ENCODE measurements at regions not wholly inside any gene's neighbourhood (a gene's known extent, or its start where the extent isn't known, plus 50 kb on each side); places are given as distances from the start of the nearest gene placed in this dataset.

DNA sequence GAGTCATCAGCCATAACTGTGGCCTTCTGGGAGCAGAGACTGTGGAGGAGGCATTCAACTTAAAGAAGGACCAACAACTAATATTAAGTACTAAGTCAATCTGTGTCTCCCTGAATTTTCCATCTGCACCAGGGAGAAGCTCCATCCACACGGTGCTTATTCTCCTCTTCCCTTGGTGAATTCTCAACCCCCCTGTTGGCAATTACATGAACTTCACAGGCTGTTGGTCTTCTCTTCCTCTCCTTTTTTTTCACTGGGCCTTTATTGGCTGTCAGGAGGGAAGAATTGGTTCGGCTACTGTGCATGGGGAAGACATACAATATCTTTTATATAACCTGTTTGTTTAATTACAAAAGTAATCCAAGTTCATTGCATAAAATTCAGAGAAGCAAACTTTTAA lies 152.8 kb upstream of the IRX6 start:
- POLR2A ChIA-PET: no interaction called here
- Histone ChIP-seq H2AFZ (ENCODE audit: low read depth, low read length) (no peak overlapping the region), H3K79me2 (ENCODE audit: control insufficient read depth, insufficient read depth, low read length) (no peaks in the 10 kb centered on the region), H3K4me3 (replicated peaks in 1 of 3; ENCODE audit: insufficient read depth in 1 of 3, low read depth in 1 of 3, low read length in 3 of 3) (no peak overlapping the region), H3K4me2 (ENCODE audit: insufficient read depth, low read length) (no peak overlapping the region), H3K9me1 (replicated peaks; ENCODE audit: control insufficient read depth, extremely low read depth, insufficient read depth, low read length) (no peaks in the 10 kb centered on the region), H3K27ac (ENCODE audit: insufficient read depth, low read depth, low read length) (no peak overlapping the region), H3K9ac (replicated peaks; ENCODE audit: extremely low read depth, insufficient read depth, low read length) (no peak overlapping the region), H3K27me3 (ENCODE audit: control insufficient read depth in 2 of 2, insufficient read depth in 2 of 2, low read length in 2 of 2) (no peaks in the 10 kb centered on the region), H4K20me1 (replicated peaks; ENCODE audit: control insufficient read depth, extremely low read depth, insufficient read depth, low read length) (no peaks in the 10 kb centered on the region), H3K4me1 (ENCODE audit: control insufficient read depth, extremely low read depth, insufficient read depth, low read length) (no peaks in the 10 kb centered on the region), H3K36me3 (ENCODE audit: control insufficient read depth in 2 of 2, extremely low read depth in 1 of 2, insufficient read depth in 2 of 2, low read length in 2 of 2) (no peaks in the 10 kb centered on the region), H3K9me3 (replicated peaks; ENCODE audit: control insufficient read depth, insufficient read depth, low read length) (peaks cover 3% of the 10 kb centered on the region)
- BruUV-seq (replicated peaks): no TSS peak
- TF ChIP-seq MYC (IDR thresholded peaks at IDR 0.05; ENCODE audit: low read depth, low read length): no peak
- TF ChIP-seq EZH2 (IDR thresholded peaks at IDR 0.05; ENCODE audit: borderline replicate concordance, low read depth, low read length, severe bottlenecking): no peak
- TF ChIP-seq, protein P1, sequence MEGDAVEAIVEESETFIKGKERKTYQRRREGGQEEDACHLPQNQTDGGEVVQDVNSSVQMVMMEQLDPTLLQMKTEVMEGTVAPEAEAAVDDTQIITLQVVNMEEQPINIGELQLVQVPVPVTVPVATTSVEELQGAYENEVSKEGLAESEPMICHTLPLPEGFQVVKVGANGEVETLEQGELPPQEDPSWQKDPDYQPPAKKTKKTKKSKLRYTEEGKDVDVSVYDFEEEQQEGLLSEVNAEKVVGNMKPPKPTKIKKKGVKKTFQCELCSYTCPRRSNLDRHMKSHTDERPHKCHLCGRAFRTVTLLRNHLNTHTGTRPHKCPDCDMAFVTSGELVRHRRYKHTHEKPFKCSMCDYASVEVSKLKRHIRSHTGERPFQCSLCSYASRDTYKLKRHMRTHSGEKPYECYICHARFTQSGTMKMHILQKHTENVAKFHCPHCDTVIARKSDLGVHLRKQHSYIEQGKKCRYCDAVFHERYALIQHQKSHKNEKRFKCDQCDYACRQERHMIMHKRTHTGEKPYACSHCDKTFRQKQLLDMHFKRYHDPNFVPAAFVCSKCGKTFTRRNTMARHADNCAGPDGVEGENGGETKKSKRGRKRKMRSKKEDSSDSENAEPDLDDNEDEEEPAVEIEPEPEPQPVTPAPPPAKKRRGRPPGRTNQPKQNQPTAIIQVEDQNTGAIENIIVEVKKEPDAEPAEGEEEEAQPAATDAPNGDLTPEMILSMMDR (IDR thresholded peaks at IDR 0.05; ENCODE audit: extremely low read depth in 1 of 2, insufficient read depth in 1 of 2, low read depth in 1 of 2, low read length in 2 of 2): no peak
- TF ChIP-seq POLR2A (IDR thresholded peaks at IDR 0.05; ENCODE audit: low read depth, low read length): no peak
- TF ChIP-seq JUN (IDR thresholded peaks at IDR 0.05; ENCODE audit: borderline replicate concordance, insufficient read depth, insufficient read length, low read depth): no peak
- no peak for TF ChIP-seq FOS (IDR thresholded peaks at IDR 0.05; ENCODE audit: borderline replicate concordance, insufficient read depth, low read length)
- no peak for TF ChIP-seq POLR2AphosphoS5 (IDR thresholded peaks at IDR 0.05; ENCODE audit: insufficient read depth, low read depth, low read length)
- no peak for TF ChIP-seq MAX (IDR thresholded peaks at IDR 0.05; ENCODE audit: insufficient read depth, insufficient read length)
- no peak for TF ChIP-seq GATA2 (IDR thresholded peaks at IDR 0.05; ENCODE audit: insufficient read depth, insufficient read length, low read depth, low read length)
- intact Hi-C loops (cut with micrococcal nuclease): no loop called here
- dilution Hi-C loops (cut with MboI; ENCODE audit: extremely low pct_ligation_motif_present, low sequenced_read_pairs): no loop called here
- FAIRE-seq: no peak
- CTCF ChIA-PET: no interaction called here
- no peak for DNase-seq (ENCODE audit: low read depth, low spot score)

Measured in endothelial cell of umbilical vein (primary cell).